Colonic mucosa (tissue), 4 donors: ENCODE measurements at regions not wholly inside any gene's neighbourhood (a gene's known extent, or its start where the extent isn't known, plus 50 kb on each side); places are given as distances from the start of the nearest gene placed in this dataset.

Experiments used
- DNase-seq: peaks from one replicate; pipeline ENCODE4 v3.0.0-alpha.2; 2020
- H3K27ac ChIP-seq: fragments of 200-600 bp; one replicate; pipeline ENCODE4 v1.8.0; 2021
- H3K27me3 ChIP-seq: fragments of 200-600 bp; one replicate; pipeline ENCODE4 v1.8.0; 2021
- H3K36me3 ChIP-seq: fragments of 200-600 bp; one replicate; pipeline ENCODE4 v1.8.0; 2021
- H3K4me1 ChIP-seq: fragments of 200-600 bp; one replicate; pipeline ENCODE4 v1.8.0; 2021; ENCODE audit warnings: mild to moderate bottlenecking
- H3K4me3 ChIP-seq: fragments of 200-600 bp; one replicate; pipeline ENCODE4 v1.8.0; 2021
- H3K9ac ChIP-seq, 2 donors: one replicate each; pipeline ENCODE4 v1.7.0; 2013; ENCODE audit warnings: control low read depth in 2 of 2, low read depth in 2 of 2, low read length in 2 of 2
- H3K9me3 ChIP-seq: fragments of 200-600 bp; one replicate; pipeline ENCODE4 v1.8.0; 2021
- intact Hi-C: fragments of 100-400 bp; cut with DNase I; formaldehyde crosslinking; loops from one replicate; pipeline ENCODE4 v1.14.1; 2022
- TF ChIP-seq, protein P1 (sequence below): fragments of 200-600 bp; IDR thresholded peaks from one replicate; pipeline ENCODE4 v1.8.0; 2022; ENCODE audit warnings: antibody characterized with exemption, mild to moderate bottlenecking
- donor health status: healthy.
- donor health status: DM: no; HTN: no; CAD: no.
- donor health status: DM: no; HTN: no; CAD: no.

DNA sequence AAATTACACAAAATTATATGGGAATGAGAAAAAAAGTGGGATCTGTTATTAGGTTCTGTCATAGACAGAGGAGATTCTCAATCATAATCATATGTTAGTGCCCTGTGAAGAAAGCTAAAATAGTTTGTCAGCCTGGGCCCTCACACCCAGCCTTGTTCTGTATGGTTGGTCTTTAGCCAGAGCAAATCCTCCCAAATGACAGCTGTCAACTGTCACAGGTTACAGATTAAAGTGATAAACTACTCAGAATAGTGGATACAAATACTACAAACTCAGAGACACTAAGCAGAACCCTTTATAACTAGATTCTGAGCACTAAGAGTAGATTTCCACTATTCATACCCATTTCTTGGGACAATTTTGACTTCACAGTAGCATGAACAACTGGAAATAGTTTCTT, 405.0 kb upstream of the MEF2C start:
- intact Hi-C loops = no loop called here
- Histone ChIP-seq H3K9me3 (no peaks in the 10 kb centered on the region), H3K4me3 (no peak overlapping the region), H3K27ac (no peak overlapping the region), H3K4me1 (no peaks in the 10 kb centered on the region), H3K9ac (no peak overlapping the region), H3K36me3 (no peaks in the 10 kb centered on the region), H3K27me3 (no peaks in the 10 kb centered on the region)
- DNase-seq = no peak
- TF ChIP-seq, protein P1, sequence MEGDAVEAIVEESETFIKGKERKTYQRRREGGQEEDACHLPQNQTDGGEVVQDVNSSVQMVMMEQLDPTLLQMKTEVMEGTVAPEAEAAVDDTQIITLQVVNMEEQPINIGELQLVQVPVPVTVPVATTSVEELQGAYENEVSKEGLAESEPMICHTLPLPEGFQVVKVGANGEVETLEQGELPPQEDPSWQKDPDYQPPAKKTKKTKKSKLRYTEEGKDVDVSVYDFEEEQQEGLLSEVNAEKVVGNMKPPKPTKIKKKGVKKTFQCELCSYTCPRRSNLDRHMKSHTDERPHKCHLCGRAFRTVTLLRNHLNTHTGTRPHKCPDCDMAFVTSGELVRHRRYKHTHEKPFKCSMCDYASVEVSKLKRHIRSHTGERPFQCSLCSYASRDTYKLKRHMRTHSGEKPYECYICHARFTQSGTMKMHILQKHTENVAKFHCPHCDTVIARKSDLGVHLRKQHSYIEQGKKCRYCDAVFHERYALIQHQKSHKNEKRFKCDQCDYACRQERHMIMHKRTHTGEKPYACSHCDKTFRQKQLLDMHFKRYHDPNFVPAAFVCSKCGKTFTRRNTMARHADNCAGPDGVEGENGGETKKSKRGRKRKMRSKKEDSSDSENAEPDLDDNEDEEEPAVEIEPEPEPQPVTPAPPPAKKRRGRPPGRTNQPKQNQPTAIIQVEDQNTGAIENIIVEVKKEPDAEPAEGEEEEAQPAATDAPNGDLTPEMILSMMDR = no peak

DNA sequence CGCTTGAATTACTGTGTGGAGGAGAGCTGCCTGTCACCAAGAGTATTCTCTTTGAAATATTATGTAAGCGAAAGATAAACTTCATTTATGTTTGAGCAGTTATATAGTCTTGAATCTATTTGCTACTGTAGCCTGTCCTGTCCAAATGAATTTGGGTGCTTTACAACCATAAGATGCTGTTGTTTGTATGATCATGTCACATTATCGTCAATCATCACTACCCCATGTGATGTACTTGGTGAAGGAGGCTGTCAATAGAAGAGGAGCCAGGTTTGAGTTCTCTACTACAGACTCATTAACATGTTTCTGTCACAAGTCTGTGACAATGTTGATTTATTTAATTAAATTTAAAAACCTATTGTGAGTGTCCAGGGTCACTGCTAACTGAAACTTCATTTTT, 403.3 kb upstream of the MEF2C start:
- Histone ChIP-seq H3K4me1 (no peaks in the 10 kb centered on the region), H3K27ac (no peak overlapping the region), H3K9me3 (no peaks in the 10 kb centered on the region), H3K27me3 (no peaks in the 10 kb centered on the region), H3K9ac (no peak overlapping the region), H3K36me3 (no peaks in the 10 kb centered on the region), H3K4me3 (no peak overlapping the region)
- TF ChIP-seq, protein P1 = no peak
- intact Hi-C loops = no loop called here
- no peak for DNase-seq

DNA sequence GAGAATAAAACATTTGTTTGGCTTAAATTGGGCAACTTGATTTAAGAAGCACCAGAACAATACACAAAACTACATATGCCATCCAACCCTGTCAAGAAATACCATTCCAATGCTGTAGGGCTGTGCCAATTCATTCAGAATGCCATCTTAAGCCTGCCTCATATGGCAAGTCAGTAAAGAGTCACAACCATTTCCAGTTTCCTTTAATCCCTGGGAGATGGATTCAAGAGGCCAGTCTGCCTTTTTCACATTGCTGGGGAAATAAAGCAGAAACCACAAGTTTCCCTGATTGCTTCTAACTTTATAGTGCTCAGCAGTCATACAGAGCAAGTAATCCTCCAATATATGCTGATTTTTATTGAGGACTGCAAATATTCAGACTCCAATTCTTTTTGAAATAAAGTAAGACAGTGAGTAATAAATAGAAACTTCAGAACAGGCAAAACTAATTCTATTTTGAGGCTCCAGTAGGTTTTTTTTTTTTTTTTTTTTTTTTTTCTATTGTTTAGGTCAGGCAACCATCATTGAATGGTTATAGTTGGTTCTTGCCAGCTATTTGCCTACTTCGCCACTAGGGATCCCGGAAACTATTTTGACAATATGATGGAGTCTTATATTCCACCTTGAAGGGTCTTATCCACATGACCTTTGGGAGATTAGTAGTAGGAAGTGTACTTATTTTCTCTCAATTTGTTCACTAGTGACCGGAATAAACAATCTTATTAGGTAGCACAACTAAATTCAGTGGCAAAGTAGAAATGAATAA, 400.9 kb upstream of the MEF2C start:
- Histone ChIP-seq H3K4me3 (no peak overlapping the region), H3K27me3 (no peaks in the 10 kb centered on the region), H3K9ac (no peak overlapping the region), H3K27ac (no peak overlapping the region), H3K4me1 (no peaks in the 10 kb centered on the region), H3K36me3 (no peaks in the 10 kb centered on the region), H3K9me3 (no peaks in the 10 kb centered on the region)
- DNase-seq = no peak
- intact Hi-C loops = no loop called here
- TF ChIP-seq, protein P1 = no peak

GRCh38 chr5:89282554-89283510, 399.8 kb upstream of the MEF2C start:
- Histone ChIP-seq H3K4me1 (no peaks in the 10 kb centered on the region), H3K36me3 (no peaks in the 10 kb centered on the region), H3K27ac (no peak overlapping the region), H3K9ac (no peak overlapping the region), H3K27me3 (no peaks in the 10 kb centered on the region), H3K4me3 (no peak overlapping the region), H3K9me3 (no peaks in the 10 kb centered on the region)
- TF ChIP-seq, protein P1 = no peak
- intact Hi-C loops = no loop called here
- DNase-seq = no peak

GRCh38 chr5:89281766-89282553, 399.0 kb upstream of the MEF2C start:
- Histone ChIP-seq H3K9me3 (no peaks in the 10 kb centered on the region), H3K4me1 (no peaks in the 10 kb centered on the region), H3K27ac (no peak overlapping the region), H3K36me3 (no peaks in the 10 kb centered on the region), H3K27me3 (no peaks in the 10 kb centered on the region), H3K9ac (no peak overlapping the region), H3K4me3 (no peak overlapping the region)
- TF ChIP-seq, protein P1 = no peak
- intact Hi-C loops = no loop called here
- DNase-seq = no peak
